ENCODE measurements at regions not wholly inside any gene's neighbourhood (a gene's known extent, or its start where the extent isn't known, plus 50 kb on each side); places are given as distances from the start of the nearest gene placed in this dataset.

- ChIA-PET POLR2A (no interaction called here), CTCF (no interaction called here)
- ATAC-seq, result no peak
- no peaks in the 10 kb centered on the region for H3K4me1 ChIP-seq
- no peak overlapping the region for H3K4me2 ChIP-seq
- no peak for DNase-seq (ENCODE audit: low read depth in 1 of 2, low spot score in 1 of 2)
- WGBS (ENCODE audit: missing lambda C conversion rate), result 24% methylated on average over 11 of the region's 11 CpGs
- TF ChIP-seq JUNB (IDR thresholded peaks at IDR 0.05) (no peak), NR3C1 (IDR thresholded peaks at IDR 0.05) (no peak), PHF8 (IDR thresholded peaks at IDR 0.05; ENCODE audit: borderline replicate concordance, low read depth) (no peak), BCL3 (IDR thresholded peaks at IDR 0.05) (no peak), SMC3 (IDR thresholded peaks at IDR 0.05) (no peak), FOSL2 (IDR thresholded peaks at IDR 0.05) (no peak), FOSL2 (CRISPR knock-in tag; IDR thresholded peaks at IDR 0.05) (no peak), HMGXB4 (CRISPR knock-in tag; IDR thresholded peaks at IDR 0.05; ENCODE audit: borderline replicate concordance) (no peak), CHD4 (IDR thresholded peaks at IDR 0.05; ENCODE audit: borderline replicate concordance) (no peak), FOXS1 (CRISPR knock-in tag; IDR thresholded peaks at IDR 0.05) (no peak), HOXA7 (CRISPR knock-in tag; IDR thresholded peaks at IDR 0.05) (no peak), TFCP2L1 (CRISPR knock-in tag; IDR thresholded peaks at IDR 0.05) (no peak), EP300 (IDR thresholded peaks at IDR 0.05) (no peak), USF2 (IDR thresholded peaks at IDR 0.05) (no peak), MAX (IDR thresholded peaks at IDR 0.05) (no peak), MAZ (IDR thresholded peaks at IDR 0.05; ENCODE audit: borderline replicate concordance, low read depth, low read length) (no peak), ZSCAN20 (CRISPR knock-in tag; IDR thresholded peaks at IDR 0.05) (no peak)
- FAIRE-seq, result no peak
- no peaks in the 10 kb centered on the region for H3K9me3 ChIP-seq
- no peak overlapping the region for H3K4me3 ChIP-seq
- no peak overlapping the region for H3K27ac ChIP-seq
Observed at GRCh38 chr10:43962346-43963191, 313.9 kb upstream of the ZNF32 start.

GRCh38 chr10:43961523-43962345, 313.1 kb upstream of the ZNF32 start:
- no peak for FAIRE-seq
- WGBS (ENCODE audit: missing lambda C conversion rate), result 30% methylated on average over 15 of the region's 15 CpGs
- no peak overlapping the region for H3K4me2 ChIP-seq
- H3K4me3 ChIP-seq, result no peak overlapping the region
- no peak for TF ChIP-seq HES2 (IDR thresholded peaks at IDR 0.05)
- TF ChIP-seq MAZ (IDR thresholded peaks at IDR 0.05; ENCODE audit: borderline replicate concordance, low read depth, low read length), result no peak
- TF ChIP-seq RNF2 (IDR thresholded peaks at IDR 0.05; ENCODE audit: borderline replicate concordance, low read depth), result no peak
- TF ChIP-seq HEYL (CRISPR knock-in tag; IDR thresholded peaks at IDR 0.05), result no peak
- no peak for TF ChIP-seq HOXB13 (CRISPR knock-in tag; IDR thresholded peaks at IDR 0.05; ENCODE audit: low read depth)
- no peak for TF ChIP-seq RCOR1 (IDR thresholded peaks at IDR 0.05; ENCODE audit: low read depth, low read length)
- no peaks in the 10 kb centered on the region for H3K9me3 ChIP-seq
- H3K27ac ChIP-seq, result no peak overlapping the region
- CTCF ChIA-PET, result no interaction called here
- POLR2A ChIA-PET, result no interaction called here
- DNase-seq (ENCODE audit: low read depth in 1 of 2, low spot score in 1 of 2), result no peak
- ATAC-seq, result no peak
- no peaks in the 10 kb centered on the region for H3K4me1 ChIP-seq
